ENCODE measurements at regions not wholly inside any gene's neighbourhood (a gene's known extent, or its start where the extent isn't known, plus 50 kb on each side); places are given as distances from the start of the nearest gene placed in this dataset.
"Not testable (repeated sequence)": the region's sequence is repeated elsewhere in the genome, so short reads cannot be mapped to it uniquely, and the experiment has no call there.

DNA sequence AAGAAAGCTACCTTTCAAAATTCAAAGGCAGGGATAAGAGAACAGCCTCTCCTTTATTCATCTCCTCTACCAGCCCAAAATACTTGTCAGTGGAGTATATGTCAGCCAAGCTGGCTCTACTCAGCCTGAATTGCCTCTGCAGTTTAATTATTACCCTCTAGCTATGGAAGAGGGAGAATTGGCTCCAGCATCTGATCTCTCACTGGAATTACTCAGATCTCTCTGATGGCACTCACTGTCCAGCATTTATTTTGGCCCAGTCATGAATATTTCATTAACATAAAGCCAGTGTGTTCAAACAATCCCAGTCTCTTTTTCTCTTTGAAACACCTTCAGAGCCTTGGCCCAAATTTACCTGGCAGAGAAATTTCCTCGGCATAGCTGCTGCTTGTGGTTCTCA is 58.6 kb upstream of the TMEM108 start:
- POLR2A ChIA-PET = no interaction called here
- CTCF ChIA-PET = no interaction called here
- TF ChIP-seq BHLHE40 (IDR thresholded peaks at IDR 0.05; ENCODE audit: borderline replicate concordance) (no peak), ELF4 (IDR thresholded peaks at IDR 0.05) (no peak), FOXM1 (IDR thresholded peaks at IDR 0.05; ENCODE audit: borderline replicate concordance) (no peak), HDGF (IDR thresholded peaks at IDR 0.05; ENCODE audit: borderline replicate concordance) (no peak), L3MBTL2 (conservative IDR thresholded peaks at IDR 0.05) (no peak), SP1 (IDR thresholded peaks at IDR 0.05) (no peak), ARNT (IDR thresholded peaks at IDR 0.05) (no peak), LEF1 (IDR thresholded peaks at IDR 0.05; ENCODE audit: borderline replicate concordance) (no peak)
- TF ChIP-seq, protein P1, sequence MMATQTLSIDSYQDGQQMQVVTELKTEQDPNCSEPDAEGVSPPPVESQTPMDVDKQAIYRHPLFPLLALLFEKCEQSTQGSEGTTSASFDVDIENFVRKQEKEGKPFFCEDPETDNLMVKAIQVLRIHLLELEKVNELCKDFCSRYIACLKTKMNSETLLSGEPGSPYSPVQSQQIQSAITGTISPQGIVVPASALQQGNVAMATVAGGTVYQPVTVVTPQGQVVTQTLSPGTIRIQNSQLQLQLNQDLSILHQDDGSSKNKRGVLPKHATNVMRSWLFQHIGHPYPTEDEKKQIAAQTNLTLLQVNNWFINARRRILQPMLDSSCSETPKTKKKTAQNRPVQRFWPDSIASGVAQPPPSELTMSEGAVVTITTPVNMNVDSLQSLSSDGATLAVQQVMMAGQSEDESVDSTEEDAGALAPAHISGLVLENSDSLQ (IDR thresholded peaks at IDR 0.05) = no peak
- DNase-seq (ENCODE audit: extremely low spot score) = no peak

DNA sequence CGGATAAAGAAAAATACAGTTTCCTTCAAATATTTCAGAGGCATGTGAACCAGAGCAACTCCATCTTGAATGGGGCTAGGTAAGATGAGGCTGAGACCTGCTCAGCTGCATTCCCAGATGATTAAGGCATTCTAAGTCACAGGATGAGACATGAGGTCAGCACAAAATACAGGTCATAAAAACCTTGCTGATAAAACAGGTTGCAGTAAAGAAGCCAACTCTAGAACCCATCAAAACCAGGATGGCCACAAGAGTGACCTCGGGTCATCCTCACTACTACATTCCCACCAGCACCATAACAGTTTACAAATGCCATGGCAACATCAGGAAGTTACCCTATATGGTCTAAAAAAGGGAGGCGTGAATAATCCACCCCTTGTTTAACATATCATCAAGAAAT is 59.2 kb upstream of the TMEM108 start:
- POLR2A ChIA-PET; CTCF ChIA-PET; DNase-seq (ENCODE audit: extremely low spot score): not testable (repeated sequence)

DNA sequence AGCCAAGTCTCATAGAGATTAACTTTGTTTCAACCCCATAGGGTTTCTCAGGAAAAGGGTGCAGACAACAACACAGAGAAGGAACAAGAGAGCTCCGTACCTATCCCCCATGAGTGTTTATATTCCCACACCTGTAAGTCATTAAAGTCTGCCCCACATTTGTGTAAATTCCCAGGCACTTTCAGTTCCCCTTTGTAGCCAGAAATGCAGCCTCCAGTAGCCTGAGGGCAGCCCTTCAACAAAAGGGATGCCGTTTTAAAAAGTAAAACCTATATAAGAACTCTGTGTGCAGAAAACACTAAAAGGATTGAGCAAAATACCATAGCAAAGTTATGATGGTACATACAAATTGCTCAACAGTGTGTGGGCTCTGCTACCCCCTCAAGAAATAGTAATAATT is 59.7 kb upstream of the TMEM108 start:
- TF ChIP-seq, protein P1 (IDR thresholded peaks at IDR 0.05) = no peak
- no peak for TF ChIP-seq NFRKB (IDR thresholded peaks at IDR 0.05)
- TF ChIP-seq L3MBTL2 (conservative IDR thresholded peaks at IDR 0.05) = no peak
- TF ChIP-seq CTBP1 (IDR thresholded peaks at IDR 0.05; ENCODE audit: borderline replicate concordance) = no peak
- no peak for TF ChIP-seq ARNT (IDR thresholded peaks at IDR 0.05)
- no peak for TF ChIP-seq ELF4 (IDR thresholded peaks at IDR 0.05)
- no peak for TF ChIP-seq SP1 (IDR thresholded peaks at IDR 0.05)
- TF ChIP-seq FOXA1 (IDR thresholded peaks at IDR 0.05) = no peak
- TF ChIP-seq ZNF384 (IDR thresholded peaks at IDR 0.05) = no peak
- TF ChIP-seq SUZ12 (IDR thresholded peaks at IDR 0.05) = no peak
- TF ChIP-seq FOXK2 (IDR thresholded peaks at IDR 0.05) = no peak
- no peak for TF ChIP-seq LEF1 (IDR thresholded peaks at IDR 0.05; ENCODE audit: borderline replicate concordance)
- TF ChIP-seq TARDBP (IDR thresholded peaks at IDR 0.05) = no peak
- no peak for TF ChIP-seq HDGF (IDR thresholded peaks at IDR 0.05; ENCODE audit: borderline replicate concordance)
- no peak for TF ChIP-seq BHLHE40 (IDR thresholded peaks at IDR 0.05; ENCODE audit: borderline replicate concordance)
- no peak for TF ChIP-seq FOXM1 (IDR thresholded peaks at IDR 0.05; ENCODE audit: borderline replicate concordance)
- ChIA-PET POLR2A (no interaction called here), CTCF (no interaction called here)
- DNase-seq (ENCODE audit: extremely low spot score) = no peak

DNA sequence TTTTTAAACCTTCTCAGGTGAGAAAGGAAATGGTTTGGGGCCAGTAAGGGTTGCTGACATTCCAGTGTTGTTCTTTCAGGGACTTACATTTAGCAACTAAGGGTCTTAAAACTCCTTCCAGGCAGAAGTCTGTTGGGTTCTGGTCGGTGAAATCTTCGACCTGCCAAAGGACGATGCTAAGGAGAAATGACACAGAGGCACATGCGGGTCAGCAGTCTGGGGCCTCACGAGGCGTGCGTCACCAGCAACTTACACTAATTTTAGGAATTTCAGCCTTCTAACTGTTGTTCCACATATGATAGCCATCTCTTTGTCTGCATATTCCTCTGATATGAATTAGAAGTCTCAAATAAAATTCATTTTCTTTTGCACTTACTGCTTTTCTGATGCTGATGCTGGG is 64.1 kb upstream of the TMEM108 start:
- CTCF ChIA-PET = no interaction called here
- TF ChIP-seq ZNF384 (IDR thresholded peaks at IDR 0.05) = no peak
- no peak for TF ChIP-seq LEF1 (IDR thresholded peaks at IDR 0.05; ENCODE audit: borderline replicate concordance)
- TF ChIP-seq FOXK2 (IDR thresholded peaks at IDR 0.05) = no peak
- TF ChIP-seq SP1 (IDR thresholded peaks at IDR 0.05) = no peak
- TF ChIP-seq BHLHE40 (IDR thresholded peaks at IDR 0.05; ENCODE audit: borderline replicate concordance) = no peak
- TF ChIP-seq CTBP1 (IDR thresholded peaks at IDR 0.05; ENCODE audit: borderline replicate concordance) = no peak
- no peak for TF ChIP-seq NFRKB (IDR thresholded peaks at IDR 0.05)
- TF ChIP-seq TARDBP (IDR thresholded peaks at IDR 0.05) = no peak
- TF ChIP-seq L3MBTL2 (conservative IDR thresholded peaks at IDR 0.05) = no peak
- TF ChIP-seq ELF4 (IDR thresholded peaks at IDR 0.05) = no peak
- no peak for TF ChIP-seq SUZ12 (IDR thresholded peaks at IDR 0.05)
- TF ChIP-seq FOXA1 (IDR thresholded peaks at IDR 0.05) = no peak
- TF ChIP-seq, protein P1 (IDR thresholded peaks at IDR 0.05) = no peak
- POLR2A ChIA-PET = no interaction called here
- DNase-seq (ENCODE audit: extremely low spot score) = no peak

DNA sequence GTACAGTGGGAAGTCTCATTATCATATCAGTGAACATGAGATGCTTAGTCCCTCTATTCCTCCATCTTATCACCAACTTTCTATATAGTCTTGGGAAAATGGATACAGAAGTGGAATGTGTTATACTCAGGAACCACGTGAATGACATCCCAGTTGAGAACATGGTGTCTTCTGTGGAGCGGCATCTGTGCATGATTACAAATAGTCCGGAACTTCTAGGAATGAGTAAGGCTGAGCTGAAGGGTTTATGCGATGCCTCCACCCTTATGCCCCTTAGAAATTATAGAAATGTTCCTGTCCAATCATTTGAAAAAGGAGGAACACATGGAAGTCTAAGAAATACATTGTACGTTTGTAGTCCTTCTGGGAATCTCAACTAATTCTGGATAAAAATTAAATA is 64.8 kb upstream of the TMEM108 start:
- no peak for DNase-seq (ENCODE audit: extremely low spot score)
- POLR2A ChIA-PET = no interaction called here
- TF ChIP-seq FOXM1 (IDR thresholded peaks at IDR 0.05; ENCODE audit: borderline replicate concordance) (no peak), FOXK2 (IDR thresholded peaks at IDR 0.05) (no peak), FOXA1 (IDR thresholded peaks at IDR 0.05) (no peak), ZNF384 (IDR thresholded peaks at IDR 0.05) (no peak), ELF4 (IDR thresholded peaks at IDR 0.05) (no peak), SUZ12 (IDR thresholded peaks at IDR 0.05) (no peak), SP1 (IDR thresholded peaks at IDR 0.05) (no peak), TARDBP (IDR thresholded peaks at IDR 0.05) (no peak), ARNT (IDR thresholded peaks at IDR 0.05) (no peak)
- TF ChIP-seq, protein P1 (IDR thresholded peaks at IDR 0.05) = no peak
- CTCF ChIA-PET = no interaction called here

DNA sequence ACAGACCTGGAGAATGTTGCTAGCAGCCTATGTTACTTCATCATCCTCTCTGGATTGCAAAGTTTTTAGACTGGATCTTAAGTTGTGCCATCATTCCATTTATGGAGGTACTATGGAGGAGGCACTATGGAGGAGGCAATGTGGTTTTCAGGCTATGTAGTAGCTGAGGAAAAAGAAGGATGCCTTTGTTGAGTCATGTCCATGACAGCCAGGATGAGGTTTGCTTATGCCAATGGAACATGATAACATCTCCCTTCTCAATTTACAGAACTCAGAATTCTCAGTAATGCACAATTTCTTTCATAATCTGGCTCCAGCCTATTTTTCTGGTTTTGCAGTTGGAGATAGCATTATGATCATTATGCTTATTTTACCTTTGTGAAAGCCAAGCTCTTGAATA is 65.9 kb upstream of the TMEM108 start:
- TF ChIP-seq FOXM1 (IDR thresholded peaks at IDR 0.05; ENCODE audit: borderline replicate concordance) (no peak), HDGF (IDR thresholded peaks at IDR 0.05; ENCODE audit: borderline replicate concordance) (no peak), BHLHE40 (IDR thresholded peaks at IDR 0.05; ENCODE audit: borderline replicate concordance) (no peak), LEF1 (IDR thresholded peaks at IDR 0.05; ENCODE audit: borderline replicate concordance) (no peak), FOXK2 (IDR thresholded peaks at IDR 0.05) (no peak), FOXA1 (IDR thresholded peaks at IDR 0.05) (no peak), L3MBTL2 (conservative IDR thresholded peaks at IDR 0.05) (no peak), TARDBP (IDR thresholded peaks at IDR 0.05) (no peak), ZNF384 (IDR thresholded peaks at IDR 0.05) (no peak), ARNT (IDR thresholded peaks at IDR 0.05) (no peak), SUZ12 (IDR thresholded peaks at IDR 0.05) (no peak), SP1 (IDR thresholded peaks at IDR 0.05) (no peak), ELF4 (IDR thresholded peaks at IDR 0.05) (no peak), NFRKB (IDR thresholded peaks at IDR 0.05) (no peak), CTBP1 (IDR thresholded peaks at IDR 0.05; ENCODE audit: borderline replicate concordance) (no peak)
- TF ChIP-seq, protein P1 (IDR thresholded peaks at IDR 0.05) = no peak
- ChIA-PET POLR2A (no interaction called here), CTCF (no interaction called here)
- no peak for DNase-seq (ENCODE audit: extremely low spot score)
